H1 (cell line): ENCODE measurements at regions not wholly inside any gene's neighbourhood (a gene's known extent, or its start where the extent isn't known, plus 50 kb on each side); places are given as distances from the start of the nearest gene placed in this dataset.

Experiments
- BCL11A ChIP-seq, 2 experiments: IDR thresholded peaks; one replicate each; pipeline ENCODE4 v1.6.1; 2011; ENCODE audit warnings: low read depth in 2 of 2, low read length in 2 of 2, mild to moderate bottlenecking in 2 of 2
- GABPA ChIP-seq: IDR thresholded peaks from 2 replicates; pipeline ENCODE4 v1.6.1; 2011; ENCODE audit warnings: mild to moderate bottlenecking, low read length, moderate library complexity, borderline replicate concordance; ENCODE audit not compliant: insufficient read depth
- HDAC6 ChIP-seq: IDR thresholded peaks from one replicate; pipeline ENCODE4 v1.7.1; 2012; ENCODE audit warnings: low read depth, mild to moderate bottlenecking, inconsistent platforms, low read length, moderate library complexity
- JUN ChIP-seq: IDR thresholded peaks from 2 replicates; pipeline ENCODE4 v1.6.1; 2011; ENCODE audit warnings: low read depth, mild to moderate bottlenecking, improper control_type of control experiment, low read length
- SRF ChIP-seq: IDR thresholded peaks from 2 replicates; pipeline ENCODE4 v1.6.1; 2011; ENCODE audit warnings: mild to moderate bottlenecking, low read depth, low read length, moderate library complexity
- TF ChIP-seq, protein P1 (sequence below): fragments of 300-600 bp; sonication (generic); IDR thresholded peaks from 2 replicates; pipeline ENCODE4 v1.7.1; 2012; ENCODE audit warnings: low read length, moderate library complexity, mild to moderate bottlenecking, inconsistent platforms; ENCODE audit not compliant: insufficient replicate concordance

DNA sequence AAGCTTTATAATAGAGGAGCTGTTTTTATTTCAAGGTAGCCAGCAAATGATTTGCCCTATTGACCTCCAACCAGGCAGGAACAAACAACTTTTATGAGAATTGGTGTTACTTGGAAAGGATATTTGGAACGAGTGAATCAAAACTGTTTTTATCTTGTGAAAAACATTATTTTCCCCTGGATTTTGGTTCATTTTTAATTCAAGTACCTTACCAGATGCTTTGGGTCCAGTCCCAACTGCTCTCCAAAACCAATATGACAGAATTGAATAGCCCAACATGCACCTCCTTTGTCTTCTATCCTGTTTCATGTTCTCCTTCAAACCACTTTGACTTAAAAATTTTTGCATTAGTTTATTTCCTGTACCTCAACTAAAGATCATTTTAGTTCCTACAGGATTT lies 178.6 kb upstream of the RBMS1 start (continued):
- TF ChIP-seq, protein P1, sequence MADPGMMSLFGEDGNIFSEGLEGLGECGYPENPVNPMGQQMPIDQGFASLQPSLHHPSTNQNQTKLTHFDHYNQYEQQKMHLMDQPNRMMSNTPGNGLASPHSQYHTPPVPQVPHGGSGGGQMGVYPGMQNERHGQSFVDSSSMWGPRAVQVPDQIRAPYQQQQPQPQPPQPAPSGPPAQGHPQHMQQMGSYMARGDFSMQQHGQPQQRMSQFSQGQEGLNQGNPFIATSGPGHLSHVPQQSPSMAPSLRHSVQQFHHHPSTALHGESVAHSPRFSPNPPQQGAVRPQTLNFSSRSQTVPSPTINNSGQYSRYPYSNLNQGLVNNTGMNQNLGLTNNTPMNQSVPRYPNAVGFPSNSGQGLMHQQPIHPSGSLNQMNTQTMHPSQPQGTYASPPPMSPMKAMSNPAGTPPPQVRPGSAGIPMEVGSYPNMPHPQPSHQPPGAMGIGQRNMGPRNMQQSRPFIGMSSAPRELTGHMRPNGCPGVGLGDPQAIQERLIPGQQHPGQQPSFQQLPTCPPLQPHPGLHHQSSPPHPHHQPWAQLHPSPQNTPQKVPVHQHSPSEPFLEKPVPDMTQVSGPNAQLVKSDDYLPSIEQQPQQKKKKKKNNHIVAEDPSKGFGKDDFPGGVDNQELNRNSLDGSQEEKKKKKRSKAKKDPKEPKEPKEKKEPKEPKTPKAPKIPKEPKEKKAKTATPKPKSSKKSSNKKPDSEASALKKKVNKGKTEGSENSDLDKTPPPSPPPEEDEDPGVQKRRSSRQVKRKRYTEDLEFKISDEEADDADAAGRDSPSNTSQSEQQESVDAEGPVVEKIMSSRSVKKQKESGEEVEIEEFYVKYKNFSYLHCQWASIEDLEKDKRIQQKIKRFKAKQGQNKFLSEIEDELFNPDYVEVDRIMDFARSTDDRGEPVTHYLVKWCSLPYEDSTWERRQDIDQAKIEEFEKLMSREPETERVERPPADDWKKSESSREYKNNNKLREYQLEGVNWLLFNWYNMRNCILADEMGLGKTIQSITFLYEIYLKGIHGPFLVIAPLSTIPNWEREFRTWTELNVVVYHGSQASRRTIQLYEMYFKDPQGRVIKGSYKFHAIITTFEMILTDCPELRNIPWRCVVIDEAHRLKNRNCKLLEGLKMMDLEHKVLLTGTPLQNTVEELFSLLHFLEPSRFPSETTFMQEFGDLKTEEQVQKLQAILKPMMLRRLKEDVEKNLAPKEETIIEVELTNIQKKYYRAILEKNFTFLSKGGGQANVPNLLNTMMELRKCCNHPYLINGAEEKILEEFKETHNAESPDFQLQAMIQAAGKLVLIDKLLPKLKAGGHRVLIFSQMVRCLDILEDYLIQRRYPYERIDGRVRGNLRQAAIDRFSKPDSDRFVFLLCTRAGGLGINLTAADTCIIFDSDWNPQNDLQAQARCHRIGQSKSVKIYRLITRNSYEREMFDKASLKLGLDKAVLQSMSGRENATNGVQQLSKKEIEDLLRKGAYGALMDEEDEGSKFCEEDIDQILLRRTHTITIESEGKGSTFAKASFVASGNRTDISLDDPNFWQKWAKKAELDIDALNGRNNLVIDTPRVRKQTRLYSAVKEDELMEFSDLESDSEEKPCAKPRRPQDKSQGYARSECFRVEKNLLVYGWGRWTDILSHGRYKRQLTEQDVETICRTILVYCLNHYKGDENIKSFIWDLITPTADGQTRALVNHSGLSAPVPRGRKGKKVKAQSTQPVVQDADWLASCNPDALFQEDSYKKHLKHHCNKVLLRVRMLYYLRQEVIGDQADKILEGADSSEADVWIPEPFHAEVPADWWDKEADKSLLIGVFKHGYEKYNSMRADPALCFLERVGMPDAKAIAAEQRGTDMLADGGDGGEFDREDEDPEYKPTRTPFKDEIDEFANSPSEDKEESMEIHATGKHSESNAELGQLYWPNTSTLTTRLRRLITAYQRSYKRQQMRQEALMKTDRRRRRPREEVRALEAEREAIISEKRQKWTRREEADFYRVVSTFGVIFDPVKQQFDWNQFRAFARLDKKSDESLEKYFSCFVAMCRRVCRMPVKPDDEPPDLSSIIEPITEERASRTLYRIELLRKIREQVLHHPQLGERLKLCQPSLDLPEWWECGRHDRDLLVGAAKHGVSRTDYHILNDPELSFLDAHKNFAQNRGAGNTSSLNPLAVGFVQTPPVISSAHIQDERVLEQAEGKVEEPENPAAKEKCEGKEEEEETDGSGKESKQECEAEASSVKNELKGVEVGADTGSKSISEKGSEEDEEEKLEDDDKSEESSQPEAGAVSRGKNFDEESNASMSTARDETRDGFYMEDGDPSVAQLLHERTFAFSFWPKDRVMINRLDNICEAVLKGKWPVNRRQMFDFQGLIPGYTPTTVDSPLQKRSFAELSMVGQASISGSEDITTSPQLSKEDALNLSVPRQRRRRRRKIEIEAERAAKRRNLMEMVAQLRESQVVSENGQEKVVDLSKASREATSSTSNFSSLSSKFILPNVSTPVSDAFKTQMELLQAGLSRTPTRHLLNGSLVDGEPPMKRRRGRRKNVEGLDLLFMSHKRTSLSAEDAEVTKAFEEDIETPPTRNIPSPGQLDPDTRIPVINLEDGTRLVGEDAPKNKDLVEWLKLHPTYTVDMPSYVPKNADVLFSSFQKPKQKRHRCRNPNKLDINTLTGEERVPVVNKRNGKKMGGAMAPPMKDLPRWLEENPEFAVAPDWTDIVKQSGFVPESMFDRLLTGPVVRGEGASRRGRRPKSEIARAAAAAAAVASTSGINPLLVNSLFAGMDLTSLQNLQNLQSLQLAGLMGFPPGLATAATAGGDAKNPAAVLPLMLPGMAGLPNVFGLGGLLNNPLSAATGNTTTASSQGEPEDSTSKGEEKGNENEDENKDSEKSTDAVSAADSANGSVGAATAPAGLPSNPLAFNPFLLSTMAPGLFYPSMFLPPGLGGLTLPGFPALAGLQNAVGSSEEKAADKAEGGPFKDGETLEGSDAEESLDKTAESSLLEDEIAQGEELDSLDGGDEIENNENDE: no peak
- TF ChIP-seq JUN (no peak), BCL11A (IDR thresholded peaks at IDR 0.05; ENCODE audit: low read depth in 2 of 2, low read length in 2 of 2) (no peak), GABPA (no peak), HDAC6 (no peak), SRF (no peak)
